IPS DF 19.7 (cell line): ENCODE measurements at regions not wholly inside any gene's neighbourhood (a gene's known extent, or its start where the extent isn't known, plus 50 kb on each side); places are given as distances from the start of the nearest gene placed in this dataset.

Experiments used
- DNase-seq: peaks from one replicate; pipeline ENCODE4 v3.0.0-alpha.2; 2013; ENCODE audit warnings: low read depth, low spot score

DNA sequence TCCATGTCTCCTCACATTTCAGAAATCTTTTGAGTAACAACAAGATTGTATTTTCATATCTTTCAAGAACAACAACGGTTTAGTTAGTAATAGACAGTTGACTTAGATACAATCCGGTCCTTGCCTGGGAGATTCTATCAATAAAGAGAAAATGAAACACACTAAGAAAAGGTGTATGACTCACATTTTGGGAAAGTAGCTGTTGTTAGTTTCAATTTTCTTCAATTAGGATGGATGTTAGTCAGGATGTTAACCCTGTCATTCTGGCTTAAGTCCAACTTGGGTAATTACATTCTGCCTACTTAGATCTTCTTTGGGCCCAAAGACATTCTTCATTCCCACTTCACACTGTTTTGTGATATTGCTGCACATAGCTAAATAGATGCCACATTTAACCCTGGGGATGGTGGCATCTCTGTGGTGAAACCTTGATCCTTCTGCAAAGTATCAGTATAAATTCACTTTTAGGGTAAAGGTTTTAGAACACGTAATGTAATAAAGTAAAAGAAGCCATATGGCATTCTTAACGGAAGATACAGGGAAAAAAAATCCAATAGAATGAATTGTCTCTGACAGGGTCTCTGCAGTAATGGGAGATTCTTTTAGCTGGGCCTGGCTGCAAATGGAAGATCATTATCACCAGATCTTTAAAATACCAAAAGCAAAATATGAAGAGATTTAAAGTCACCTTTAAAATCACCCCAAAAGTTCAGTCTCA, 365.5 kb downstream of the FIGN start:
- DNase-seq, result no peak

- DNase-seq, result no peak
Observed at GRCh38 chr2:163369111-163369510, 366.7 kb downstream of the FIGN start.

DNA sequence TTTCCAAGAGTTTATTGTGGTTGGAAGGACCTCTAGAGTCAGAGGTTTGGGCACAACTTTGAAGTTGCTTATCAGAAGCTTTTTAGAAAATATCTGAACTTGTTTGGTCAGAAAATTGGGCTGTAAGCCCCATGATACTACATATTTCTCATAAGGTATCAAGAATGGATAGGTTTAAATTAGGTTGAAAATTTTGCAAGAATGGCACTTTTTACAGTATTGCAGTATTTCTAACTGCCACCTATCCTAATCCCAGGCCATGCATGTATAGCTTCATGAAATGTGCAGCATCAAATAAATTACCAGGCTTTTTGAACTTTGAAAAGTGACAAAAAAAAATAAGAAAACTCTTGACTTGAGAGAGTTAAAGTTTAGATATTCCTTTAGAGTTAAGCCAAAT, 367.2 kb downstream of the FIGN start:
- DNase-seq, result no peak

DNA sequence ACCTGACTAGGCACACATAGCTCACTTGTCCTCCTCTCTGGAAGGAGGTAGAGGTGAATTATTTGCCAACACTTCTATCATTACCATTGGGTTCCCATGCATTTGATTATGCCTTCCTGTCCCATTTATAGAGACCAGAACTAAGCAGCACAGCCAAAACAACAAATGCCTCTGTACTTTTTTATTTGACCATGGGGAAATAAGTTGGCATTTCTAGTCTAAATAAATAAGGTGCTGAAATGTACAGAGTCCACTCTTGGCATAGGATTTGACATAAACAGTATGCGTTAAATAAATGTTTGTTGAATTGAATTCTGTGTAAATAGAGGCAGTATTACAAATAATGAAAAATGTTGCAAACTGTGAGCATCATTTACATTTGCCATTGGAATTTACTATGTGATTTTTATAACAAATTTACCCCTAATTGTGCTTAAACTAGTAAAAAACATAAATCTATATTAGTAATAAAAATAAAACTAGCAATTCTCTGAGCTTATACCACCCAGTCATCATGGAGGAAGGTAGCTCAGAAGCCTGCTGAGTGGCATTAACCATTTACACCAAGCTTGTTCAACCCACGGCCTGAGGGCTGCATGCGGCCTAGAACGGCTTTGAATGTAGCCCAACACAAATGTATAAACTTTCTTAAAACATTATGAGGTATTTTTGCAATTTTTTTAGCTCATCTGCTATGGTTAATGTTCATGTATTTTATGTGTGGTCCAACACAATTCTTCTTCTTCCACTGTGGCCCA, 367.8 kb downstream of the FIGN start:
- no peak for DNase-seq

- no peak for DNase-seq
Observed at GRCh38 chr2:163364736-163365135, 371.1 kb downstream of the FIGN start.

- no peak for DNase-seq
Observed at GRCh38 chr2:163353551-163353950, 382.3 kb downstream of the FIGN start.

- DNase-seq, result no peak
Observed at GRCh38 chr2:163351966-163352365, 383.8 kb downstream of the FIGN start.

- DNase-seq, result no peak
Observed at GRCh38 chr2:163351143-163351542, 384.7 kb downstream of the FIGN start.

DNA sequence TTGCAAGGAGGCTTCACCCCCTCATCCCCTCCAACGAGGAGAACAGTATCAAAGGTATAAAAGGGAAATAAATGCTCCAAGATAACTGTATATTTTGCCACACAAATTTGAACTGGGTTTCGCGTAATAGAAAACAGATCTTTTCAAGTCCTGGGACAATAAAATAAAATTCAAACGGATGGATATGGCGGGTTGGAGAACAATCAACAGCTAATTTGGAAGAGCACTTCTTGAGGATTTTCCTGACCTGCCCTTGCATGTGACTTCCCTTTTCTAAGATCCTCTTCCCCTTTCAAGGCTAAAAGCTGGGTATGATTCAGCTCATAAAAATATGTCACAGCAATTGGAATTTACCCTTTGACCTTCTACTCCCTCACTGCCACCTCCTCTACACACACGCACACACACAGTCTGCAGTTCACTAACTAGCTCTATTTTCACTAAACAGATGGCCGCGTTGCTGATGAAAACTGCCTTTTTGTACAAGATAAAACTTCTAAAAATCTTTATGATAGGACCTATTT, 386.9 kb downstream of the FIGN start:
- DNase-seq, result no peak

DNA sequence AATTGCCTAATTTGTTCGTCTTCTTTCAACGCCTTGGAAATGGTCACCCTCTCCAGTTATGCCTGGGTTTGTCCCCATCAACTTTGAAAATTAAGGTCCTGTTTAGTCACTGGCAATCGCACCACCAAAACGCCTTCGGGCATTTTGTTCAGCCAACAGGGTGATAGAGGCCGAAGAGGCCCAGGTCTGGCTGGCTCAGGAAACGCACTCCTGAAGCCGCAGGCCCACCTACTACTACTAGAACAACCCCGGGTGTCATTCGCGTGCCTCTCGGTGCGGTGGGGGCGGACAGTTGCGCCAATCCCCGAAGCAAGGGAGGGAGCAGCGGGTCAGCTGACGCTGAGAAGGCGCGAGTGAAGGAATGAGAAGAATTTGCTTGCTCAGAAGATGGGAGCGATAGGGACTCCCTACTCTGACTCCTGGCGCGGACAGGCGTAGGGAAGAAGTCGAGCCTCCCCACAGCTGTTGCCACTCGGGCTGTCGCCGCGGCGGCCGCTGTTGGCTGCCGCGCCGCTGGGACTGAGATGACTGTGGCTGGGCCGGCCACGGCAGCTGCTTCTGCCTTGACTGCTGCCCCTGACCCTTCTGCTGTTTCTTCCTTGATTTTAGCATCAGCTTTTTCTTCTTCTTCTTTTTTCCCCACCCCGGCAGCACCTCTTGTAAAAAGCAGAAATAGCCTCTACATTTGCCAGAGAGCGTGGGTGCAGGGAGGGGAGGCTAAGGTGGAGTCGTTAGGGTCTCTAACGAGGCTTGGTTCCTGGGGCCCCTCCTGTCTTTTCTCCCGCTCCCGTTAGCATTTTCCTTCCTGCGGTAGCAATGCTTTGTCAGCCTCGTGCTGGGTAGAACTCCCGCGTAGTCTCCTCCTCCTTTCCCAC, 387.6 kb downstream of the FIGN start:
- DNase-seq, result peak; percentile 69

GRCh38 chr2:163345795-163346573, 389.8 kb downstream of the FIGN start:
- no peak for DNase-seq

GRCh38 chr2:163343316-163343715, 392.5 kb downstream of the FIGN start:
- DNase-seq, result no peak

- DNase-seq, result no peak
Observed at GRCh38 chr2:163341426-163341825, 394.4 kb downstream of the FIGN start.

GRCh38 chr2:163338270-163338669, 397.5 kb downstream of the FIGN start:
- DNase-seq, result no peak

DNA sequence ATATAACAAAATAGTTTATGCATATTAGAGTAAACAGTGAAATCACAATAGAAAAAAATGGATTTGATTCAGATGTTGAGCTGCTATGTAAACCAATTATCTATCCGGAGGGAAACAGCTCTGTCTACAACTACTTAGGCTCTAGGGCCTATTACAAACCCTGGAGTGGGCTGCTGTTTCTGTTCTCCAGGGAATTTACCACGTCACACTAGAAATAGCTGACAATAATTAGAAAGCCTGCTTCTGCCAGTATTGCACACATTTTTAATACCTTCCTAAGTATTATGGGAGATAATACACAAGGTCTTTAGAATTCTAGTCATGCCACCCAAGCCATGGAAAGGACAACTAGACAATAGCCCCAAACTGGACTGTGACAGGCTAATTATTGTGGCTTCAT, 411.1 kb downstream of the FIGN start:
- no peak for DNase-seq

DNA sequence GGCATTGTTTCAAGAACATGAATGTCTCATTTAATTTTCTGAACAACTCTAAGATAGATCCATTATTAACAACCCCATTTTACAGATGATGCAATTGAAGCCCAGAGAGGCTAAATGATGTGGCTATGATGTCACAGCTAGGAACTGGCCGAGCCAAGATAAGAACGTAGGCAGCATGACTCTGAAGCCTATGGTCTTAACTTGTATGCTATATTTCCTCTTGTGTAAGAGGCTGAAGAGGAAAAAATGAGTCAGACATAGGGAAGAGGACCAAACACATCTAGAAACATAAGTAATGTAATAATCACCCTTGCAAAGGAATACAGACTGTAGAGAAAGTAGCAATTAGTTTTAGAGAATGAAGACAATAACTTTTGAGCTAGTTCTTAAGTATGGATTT, 416.8 kb downstream of the FIGN start:
- DNase-seq, result no peak

DNA sequence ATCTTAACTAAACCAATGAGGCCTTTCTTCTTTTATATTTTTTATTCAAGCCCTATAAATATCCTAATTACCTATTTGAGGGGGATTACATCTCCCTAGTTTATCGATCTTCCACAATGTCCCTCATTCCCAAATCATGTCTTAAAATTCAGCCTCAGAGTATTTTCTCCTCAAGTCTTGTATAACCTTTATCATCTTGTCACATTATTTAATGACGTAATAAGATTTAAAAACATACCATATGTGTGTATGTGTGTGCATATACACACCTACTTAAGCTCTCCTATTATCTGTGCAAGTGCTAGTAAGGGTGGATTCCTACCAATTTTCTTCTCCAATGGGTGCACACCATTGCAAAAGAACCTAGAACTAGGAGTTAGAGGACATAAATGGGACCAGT, 421.1 kb downstream of the FIGN start:
- DNase-seq, result no peak

GRCh38 chr2:163312713-163313112, 423.1 kb downstream of the FIGN start:
- DNase-seq, result no peak

- no peak for DNase-seq
Observed at GRCh38 chr2:163306647-163307046, 429.2 kb downstream of the FIGN start.

DNA sequence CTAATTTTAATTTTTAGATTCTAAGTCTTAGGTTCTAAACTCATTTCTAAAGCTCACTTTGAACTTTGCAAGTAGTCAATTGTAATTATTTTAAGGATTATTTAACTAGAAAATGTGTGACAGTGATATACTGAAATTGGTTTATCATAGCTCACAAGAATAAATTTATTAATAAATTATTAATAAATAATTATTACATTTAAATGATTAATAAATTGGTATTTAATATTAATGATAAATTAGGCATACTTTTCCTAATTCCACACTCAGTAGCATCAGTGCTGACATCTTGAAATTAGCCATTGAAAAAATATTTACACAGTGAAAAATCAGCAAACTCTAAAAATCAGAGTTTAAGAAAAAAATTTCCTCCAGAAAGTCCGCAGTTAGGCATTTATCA, 433.7 kb downstream of the FIGN start:
- no peak for DNase-seq

DNA sequence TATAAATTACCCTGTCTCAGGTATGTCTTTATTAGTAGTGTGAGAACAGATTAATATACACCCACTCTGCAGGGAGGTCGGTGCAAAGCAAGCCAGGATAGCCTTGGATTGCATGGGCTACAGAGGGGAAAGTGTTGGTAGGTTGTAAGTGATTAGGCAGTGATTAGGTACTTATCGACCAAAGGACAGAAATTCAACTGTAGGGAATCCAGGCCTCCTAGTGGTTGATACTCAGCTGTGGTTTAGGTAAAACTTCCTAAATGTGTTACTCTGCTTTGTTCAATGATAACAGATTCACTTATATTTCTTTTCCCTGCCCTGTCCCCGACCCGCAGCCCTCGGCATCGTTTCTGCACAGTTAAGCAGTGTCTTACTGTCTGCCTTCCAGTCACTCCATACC, 444.0 kb downstream of the FIGN start:
- DNase-seq, result no peak
